IPS DF 6.9 (cell line): ENCODE measurements at regions not wholly inside any gene's neighbourhood (a gene's known extent, or its start where the extent isn't known, plus 50 kb on each side); places are given as distances from the start of the nearest gene placed in this dataset.
A peak's percentile ranks its signal among the peaks of the same experiment; 100 is the strongest.

Source experiments
- DNase-seq: peaks from one replicate; pipeline ENCODE4 v3.0.0-alpha.2; 2013; ENCODE audit warnings: low read depth, low spot score
- H3K27ac ChIP-seq: one replicate; pipeline ENCODE4 v1.5.1; 2013; ENCODE audit warnings: low read length, control low read depth
- H3K27me3 ChIP-seq: 2 replicates; pipeline ENCODE4 v1.6.1; 2013; ENCODE audit warnings: mild to moderate bottlenecking, low read length; ENCODE audit not compliant: control insufficient read depth, insufficient read depth
- H3K36me3 ChIP-seq: 2 replicates; pipeline ENCODE4 v1.6.1; 2013; ENCODE audit warnings: low read length; ENCODE audit not compliant: control insufficient read depth, insufficient read depth
- H3K4me1 ChIP-seq: 2 replicates; pipeline ENCODE4 v1.6.1; 2013; ENCODE audit warnings: low read length; ENCODE audit not compliant: control insufficient read depth, insufficient read depth
- H3K4me3 ChIP-seq: 2 replicates; pipeline ENCODE4 v1.5.1; 2013; ENCODE audit warnings: mild to moderate bottlenecking, low read length
- H3K9me3 ChIP-seq: 2 replicates; pipeline ENCODE4 v1.6.1; 2013; ENCODE audit warnings: low read length, inconsistent platforms; ENCODE audit not compliant: control insufficient read depth, insufficient read depth
- WGBS: extraction: QIAGEN DNeasy Blood & Tissue Kit; methylation state at CpG from one replicate; pipeline ENCODE4 v1.1.7; 2013; ENCODE audit warnings: mixed read lengths, missing lambda C conversion rate; ENCODE audit not compliant: insufficient read length, insufficient coverage; 5-methylcytosine and 5-hydroxymethylcytosine counted together

DNA sequence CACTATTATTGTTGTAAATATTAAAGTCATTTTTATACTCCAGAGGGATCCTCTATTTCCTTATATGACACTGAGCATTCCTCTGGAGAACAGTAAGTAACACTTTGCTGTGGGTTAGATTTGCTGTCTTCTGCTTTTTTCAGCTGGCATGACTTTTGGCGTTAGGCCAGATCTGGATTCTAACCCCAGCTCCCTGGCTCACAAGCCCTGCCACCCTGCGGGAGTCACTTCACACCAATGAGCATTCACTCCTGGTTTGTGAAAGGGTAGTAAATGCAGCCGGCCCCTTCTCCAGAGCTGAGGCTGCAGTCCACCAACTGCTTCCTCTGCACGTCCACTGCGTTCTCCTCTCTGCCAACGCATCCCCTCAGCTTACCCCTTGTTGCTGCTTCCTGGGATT lies 373.8 kb upstream of the RAB6C start:
- no CpG with 5 or more reads among the region's 6 CpGs for WGBS
- DNase-seq, result no peak

DNA sequence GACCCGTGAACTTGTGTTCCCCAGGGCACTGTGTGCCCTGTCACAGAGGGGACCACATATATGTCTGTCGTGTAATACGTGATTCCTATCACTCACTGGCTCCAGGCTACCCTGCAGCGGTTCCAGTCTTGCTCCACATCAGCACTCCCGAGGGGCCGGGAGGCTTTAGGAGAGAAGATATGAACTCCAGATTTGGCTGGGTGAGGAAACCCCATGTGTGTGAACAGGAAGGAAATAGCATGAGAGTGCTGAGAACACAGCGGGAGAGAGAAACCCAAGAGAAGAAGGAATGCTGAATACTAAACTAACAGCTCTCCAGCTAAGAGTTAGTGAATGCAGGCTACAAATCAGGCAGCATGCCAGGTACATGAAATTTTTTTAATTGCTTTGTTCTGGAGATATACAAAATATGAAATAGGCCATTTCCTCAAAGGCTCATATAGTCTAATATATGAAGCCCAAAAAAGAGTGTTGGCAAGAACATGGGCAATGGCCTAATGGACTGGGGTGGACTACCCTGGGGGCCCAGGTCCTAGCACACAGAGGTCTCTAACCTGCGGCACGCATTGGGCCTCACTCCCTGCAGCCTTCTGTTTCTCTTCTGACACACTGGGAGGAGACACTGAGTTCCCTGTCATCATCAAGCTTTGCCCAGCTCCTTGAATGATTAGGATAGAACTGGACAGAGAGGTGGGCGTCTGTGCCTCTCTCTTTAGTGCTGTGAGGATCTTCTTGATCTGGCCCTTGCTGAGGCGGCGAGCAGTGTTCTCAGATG lies 372.8 kb upstream of the RAB6C start:
- no CpG with 5 or more reads among the region's 12 CpGs for WGBS
- Histone ChIP-seq H3K4me3 (no peak overlapping the region), H3K9me3 (no peaks in the 10 kb centered on the region), H3K4me1 (peaks cover 1% of the 10 kb centered on the region), H3K27ac (no peak overlapping the region), H3K36me3 (no peaks in the 10 kb centered on the region), H3K27me3 (no peaks in the 10 kb centered on the region)
- no peak for DNase-seq

More for the DNA sequence above, 373.8 kb upstream of the RAB6C start:
- H3K9me3 ChIP-seq, result no peaks in the 10 kb centered on the region
- no peak overlapping the region for H3K27ac ChIP-seq
- peaks cover 1% of the 10 kb centered on the region; the same call in 1 of the 2 replicates for H3K4me1 ChIP-seq
- H3K36me3 ChIP-seq, result no peaks in the 10 kb centered on the region
- H3K27me3 ChIP-seq, result no peaks in the 10 kb centered on the region
- H3K4me3 ChIP-seq, result no peak overlapping the region

DNA sequence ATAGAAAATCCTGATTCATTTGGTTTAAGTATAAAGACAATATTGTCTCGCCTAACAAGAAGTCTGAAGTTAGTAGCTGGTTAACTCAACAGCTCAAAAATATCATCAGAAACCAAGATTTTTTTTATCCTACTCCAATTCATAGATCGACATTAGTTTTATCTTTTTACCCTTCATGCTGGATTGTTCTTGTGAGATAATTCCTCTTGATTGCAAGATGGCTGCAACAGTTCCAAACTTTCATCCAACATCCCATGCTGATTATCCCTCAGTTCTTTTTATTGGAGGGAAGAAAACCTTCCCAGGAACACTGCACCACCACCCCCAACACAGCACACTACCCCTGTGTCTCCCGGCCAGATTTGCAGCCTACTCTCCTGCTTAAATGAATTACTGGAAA lies 370.2 kb upstream of the RAB6C start:
- H3K36me3 ChIP-seq, result no peaks in the 10 kb centered on the region
- no peaks in the 10 kb centered on the region for H3K27me3 ChIP-seq
- no peaks in the 10 kb centered on the region for H3K9me3 ChIP-seq
- H3K4me1 ChIP-seq, result peaks cover 1% of the 10 kb centered on the region
- no CpG with 5 or more reads among the region's 3 CpGs for WGBS
- H3K4me3 ChIP-seq, result no peak overlapping the region
- DNase-seq, result no peak
- H3K27ac ChIP-seq, result no peak overlapping the region

DNA sequence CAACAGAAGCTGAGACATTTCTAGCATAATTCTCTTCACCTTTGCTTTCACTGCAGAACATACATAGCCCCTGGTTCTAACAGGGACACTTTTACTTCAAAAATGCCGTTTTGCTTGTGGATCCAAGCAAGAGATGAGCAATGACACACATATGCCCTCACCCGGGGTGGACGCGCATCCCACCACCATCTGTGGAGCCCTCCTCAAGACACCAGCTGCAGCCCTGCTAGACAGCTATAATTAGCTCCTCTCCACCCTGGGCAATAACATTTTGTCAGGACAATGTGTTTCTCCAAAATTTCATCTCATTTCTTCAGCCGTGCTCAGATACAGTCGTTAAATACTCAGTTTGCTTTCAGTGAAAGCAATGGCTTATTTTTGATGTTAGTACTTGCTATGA lies 368.7 kb upstream of the RAB6C start:
- no peaks in the 10 kb centered on the region for H3K36me3 ChIP-seq
- peaks cover 3% of the 10 kb centered on the region for H3K4me1 ChIP-seq
- H3K9me3 ChIP-seq, result no peaks in the 10 kb centered on the region
- no peaks in the 10 kb centered on the region for H3K27me3 ChIP-seq
- H3K27ac ChIP-seq, result no peak overlapping the region
- no CpG with 5 or more reads among the region's 6 CpGs for WGBS
- no peak for DNase-seq
- H3K4me3 ChIP-seq, result no peak overlapping the region

DNA sequence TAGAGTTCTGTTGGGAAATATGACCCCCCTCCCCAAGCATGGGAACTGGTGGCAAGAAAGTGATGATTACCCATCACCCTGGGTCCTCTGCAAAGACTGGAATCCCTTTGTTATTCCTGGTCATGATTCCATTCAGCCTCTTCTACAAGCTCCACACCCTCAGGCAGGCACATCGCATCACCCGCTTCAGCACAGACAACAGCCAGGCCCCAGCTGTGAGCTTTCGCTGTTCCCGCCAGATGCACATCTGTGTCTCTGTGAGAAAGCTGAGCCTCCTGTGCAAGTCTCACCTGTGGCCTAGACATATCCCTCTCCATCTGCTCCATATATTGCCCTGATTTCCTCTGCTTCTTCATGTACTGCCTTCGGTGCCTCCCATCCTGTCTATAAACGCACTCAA lies 368.0 kb upstream of the RAB6C start:
- H3K27me3 ChIP-seq, result no peaks in the 10 kb centered on the region
- H3K4me3 ChIP-seq, result no peak overlapping the region
- WGBS, result no CpG with 5 or more reads among the region's 6 CpGs
- H3K36me3 ChIP-seq, result no peaks in the 10 kb centered on the region
- no peak for DNase-seq
- H3K9me3 ChIP-seq, result no peaks in the 10 kb centered on the region
- peaks cover 2% of the 10 kb centered on the region; the same call in 1 of the 2 replicates for H3K4me1 ChIP-seq
- no peak overlapping the region for H3K27ac ChIP-seq

DNA sequence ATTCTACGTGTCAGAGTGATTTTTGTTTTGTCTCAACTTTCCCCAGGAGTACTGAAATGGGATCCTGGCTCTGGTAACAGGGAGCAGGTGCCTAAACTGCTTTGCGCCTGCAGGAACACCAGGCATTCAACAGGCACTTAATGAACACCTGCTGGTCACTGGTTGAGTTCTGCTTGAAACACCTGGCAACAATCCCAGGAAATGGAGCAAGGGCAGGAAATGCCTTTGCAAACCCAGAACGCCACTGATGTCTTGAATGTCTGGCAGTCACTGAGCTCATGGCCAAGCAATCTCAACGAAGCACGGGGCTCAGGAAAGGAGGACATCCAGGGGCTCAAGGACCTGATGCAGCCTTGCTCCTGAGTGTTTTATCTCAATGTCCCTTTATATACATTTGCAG lies 360.0 kb upstream of the RAB6C start:
- Histone ChIP-seq H3K4me3 (no peak overlapping the region), H3K27me3 (no peaks in the 10 kb centered on the region), H3K4me1 (peaks cover 4% of the 10 kb centered on the region), H3K9me3 (no peaks in the 10 kb centered on the region), H3K27ac (no peak overlapping the region), H3K36me3 (no peaks in the 10 kb centered on the region)
- DNase-seq, result no peak
- WGBS, result no CpG with 5 or more reads among the region's 5 CpGs

DNA sequence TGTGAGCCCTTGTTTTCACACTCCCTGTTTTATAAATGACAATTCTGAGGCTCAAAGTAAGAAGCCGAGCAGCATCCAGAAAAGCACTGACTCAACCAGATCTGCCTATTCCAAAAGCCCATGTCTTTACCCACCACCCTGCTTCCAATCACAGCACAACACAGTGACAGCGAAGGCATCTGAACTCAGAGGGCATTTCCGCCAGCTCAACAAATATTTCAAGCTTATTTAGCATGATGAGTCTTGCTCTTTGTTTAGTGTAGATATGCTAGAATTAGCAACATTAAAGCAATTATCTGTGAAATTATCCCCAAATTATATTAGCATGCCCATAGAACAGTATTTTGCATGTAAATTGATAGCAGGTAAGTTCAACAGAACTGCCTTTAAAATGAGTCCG lies 359.1 kb upstream of the RAB6C start:
- Histone ChIP-seq H3K27ac (no peak overlapping the region), H3K4me3 (no peak overlapping the region), H3K27me3 (no peaks in the 10 kb centered on the region), H3K36me3 (no peaks in the 10 kb centered on the region), H3K9me3 (no peaks in the 10 kb centered on the region), H3K4me1 (peaks cover 2% of the 10 kb centered on the region)
- WGBS, result no CpG with 5 or more reads among the region's 4 CpGs
- no peak for DNase-seq

DNA sequence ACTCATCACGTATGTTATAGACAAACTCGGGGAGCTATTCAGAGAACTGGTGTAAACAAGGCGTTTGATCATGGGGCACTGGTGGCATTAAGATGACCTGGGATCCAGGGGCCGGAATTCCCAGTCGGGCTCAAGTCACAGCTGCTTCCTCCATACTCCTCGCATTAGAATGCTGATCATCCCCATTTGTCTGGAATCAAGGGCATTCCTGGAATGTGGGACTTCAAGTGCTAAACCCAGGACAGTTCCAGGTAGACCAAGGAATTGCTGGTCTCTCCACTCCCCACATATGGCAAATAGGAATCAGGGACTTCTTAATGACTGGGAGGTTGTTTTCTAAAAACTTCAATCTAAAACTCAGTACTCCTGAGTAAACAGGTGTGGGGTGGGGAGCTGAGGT lies 355.7 kb upstream of the RAB6C start:
- Histone ChIP-seq H3K9me3 (no peaks in the 10 kb centered on the region), H3K4me1 (peaks cover 2% of the 10 kb centered on the region), H3K4me3 (no peak overlapping the region), H3K27me3 (no peaks in the 10 kb centered on the region), H3K27ac (no peak overlapping the region), H3K36me3 (no peaks in the 10 kb centered on the region)
- no CpG with 5 or more reads among the region's 6 CpGs for WGBS
- DNase-seq, result peak; percentile 9

DNA sequence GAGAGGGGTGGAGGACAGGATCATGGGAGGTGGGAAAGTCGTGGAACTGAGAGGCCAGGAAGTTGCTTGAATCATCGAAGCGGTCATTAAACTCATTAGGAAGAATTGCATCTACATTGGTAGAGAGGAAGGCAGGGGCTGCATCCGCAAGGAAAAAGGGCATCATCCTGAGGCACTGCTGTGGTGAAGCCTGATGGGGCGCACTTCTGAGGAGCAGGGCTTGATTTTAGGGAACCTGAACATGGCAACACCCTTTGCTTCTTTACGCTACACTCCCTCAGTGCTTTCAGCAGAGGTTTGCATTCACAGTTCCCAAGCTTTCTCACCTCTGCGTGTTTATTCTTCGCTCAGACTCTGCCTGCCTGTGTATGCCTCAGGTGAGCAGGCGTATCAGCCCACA lies 352.0 kb upstream of the RAB6C start:
- DNase-seq, result no peak
- WGBS, result no CpG with 5 or more reads among the region's 9 CpGs
- Histone ChIP-seq H3K9me3 (no peaks in the 10 kb centered on the region), H3K4me1 (no peaks in the 10 kb centered on the region; the same call in 1 of the 2 replicates), H3K4me3 (no peak overlapping the region), H3K27ac (no peak overlapping the region), H3K27me3 (no peaks in the 10 kb centered on the region), H3K36me3 (no peaks in the 10 kb centered on the region)

DNA sequence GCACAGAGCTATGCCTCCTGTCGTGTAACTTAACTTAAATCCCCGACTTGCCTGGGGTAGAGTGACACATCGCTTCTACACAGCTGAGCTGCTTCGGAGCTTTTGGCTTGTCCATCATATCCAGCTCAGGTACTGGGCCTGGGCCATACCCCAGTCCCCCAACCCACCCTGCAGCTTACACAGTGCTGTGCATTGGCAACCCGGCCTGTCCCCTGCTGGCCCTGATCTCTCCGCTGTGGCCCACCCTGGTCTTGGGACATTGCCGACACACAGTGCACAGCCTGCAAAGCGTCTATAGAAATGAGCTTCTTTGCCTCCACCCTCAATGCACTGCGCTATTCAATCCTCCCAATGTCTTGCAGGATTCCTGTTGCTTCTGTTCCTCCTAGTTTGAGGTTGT lies 342.8 kb upstream of the RAB6C start:
- no peaks in the 10 kb centered on the region for H3K4me1 ChIP-seq
- no CpG with 5 or more reads among the region's 9 CpGs for WGBS
- H3K27ac ChIP-seq, result no peak overlapping the region
- H3K9me3 ChIP-seq, result no peaks in the 10 kb centered on the region
- no peak overlapping the region for H3K4me3 ChIP-seq
- H3K36me3 ChIP-seq, result no peaks in the 10 kb centered on the region
- DNase-seq, result no peak
- no peaks in the 10 kb centered on the region for H3K27me3 ChIP-seq

DNA sequence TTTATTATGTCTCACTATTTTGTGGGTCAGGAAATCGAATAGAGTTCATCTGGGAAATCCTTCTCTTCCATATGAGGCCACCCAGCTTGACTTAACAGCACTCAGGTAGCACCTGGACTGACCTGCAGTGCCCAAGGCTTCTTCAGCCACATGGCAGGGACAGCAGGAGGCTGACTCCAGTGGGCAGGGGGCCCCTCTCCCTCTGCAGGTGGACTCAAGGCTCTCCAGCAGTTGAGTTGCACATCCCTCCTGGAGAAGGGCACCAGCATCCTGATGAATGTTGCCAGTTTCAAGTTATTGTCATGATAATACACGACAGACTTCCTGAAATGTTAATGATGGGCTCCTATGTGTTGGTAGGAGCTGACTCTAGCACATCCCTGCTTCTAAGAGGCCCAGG lies 338.1 kb upstream of the RAB6C start:
- Histone ChIP-seq H3K9me3 (no peaks in the 10 kb centered on the region), H3K27ac (no peak overlapping the region), H3K4me1 (no peaks in the 10 kb centered on the region), H3K27me3 (no peaks in the 10 kb centered on the region), H3K4me3 (no peak overlapping the region), H3K36me3 (no peaks in the 10 kb centered on the region)
- no CpG with 5 or more reads among the region's 2 CpGs for WGBS
- no peak for DNase-seq
